Fibroblast of mammary gland (primary cell): ENCODE measurements at regions not wholly inside any gene's neighbourhood (a gene's known extent, or its start where the extent isn't known, plus 50 kb on each side); places are given as distances from the start of the nearest gene placed in this dataset.
"Not testable (repeated sequence)": the region's sequence is repeated elsewhere in the genome, so short reads cannot be mapped to it uniquely, and the experiment has no call there.

ENCODE experiments used
- DNase-seq: peaks from one replicate; pipeline ENCODE4 v3.0.0-alpha.2; 2010; ENCODE audit warnings: low read depth
- H3K4me3 ChIP-seq: 2 replicates; pipeline ENCODE4 v1.5.1; 2011; ENCODE audit warnings: low read depth, mild to moderate bottlenecking, low read length, moderate library complexity; ENCODE audit not compliant: control insufficient read depth
- TF ChIP-seq, protein P1 (sequence below): conservative IDR thresholded peaks from 2 replicates; pipeline ENCODE4 v1.5.1; 2011; ENCODE audit warnings: low read depth, low read length, inconsistent platforms; ENCODE audit not compliant: control insufficient read depth, insufficient read depth

DNA sequence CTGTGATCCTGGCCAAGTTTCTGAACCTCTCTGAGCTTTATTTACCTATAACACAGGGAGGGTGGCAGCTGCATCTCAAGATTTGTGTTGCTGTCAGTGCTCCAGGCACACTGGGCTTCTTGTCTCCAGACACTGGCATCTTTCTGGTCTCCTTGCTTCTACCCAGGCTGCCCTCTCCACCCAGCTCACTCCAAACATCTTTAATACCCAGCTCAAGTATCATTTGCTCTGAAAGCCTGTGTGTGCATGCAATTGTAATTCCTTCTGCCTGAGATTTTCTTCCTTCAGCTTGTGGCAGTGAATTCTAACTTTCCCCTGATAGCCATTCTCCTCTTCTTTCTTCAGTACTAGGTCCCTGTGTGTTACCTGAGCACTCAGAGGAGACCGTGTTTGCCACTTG is 50.7 kb upstream of the USP7 start:
- no peak for DNase-seq
- TF ChIP-seq, protein P1, sequence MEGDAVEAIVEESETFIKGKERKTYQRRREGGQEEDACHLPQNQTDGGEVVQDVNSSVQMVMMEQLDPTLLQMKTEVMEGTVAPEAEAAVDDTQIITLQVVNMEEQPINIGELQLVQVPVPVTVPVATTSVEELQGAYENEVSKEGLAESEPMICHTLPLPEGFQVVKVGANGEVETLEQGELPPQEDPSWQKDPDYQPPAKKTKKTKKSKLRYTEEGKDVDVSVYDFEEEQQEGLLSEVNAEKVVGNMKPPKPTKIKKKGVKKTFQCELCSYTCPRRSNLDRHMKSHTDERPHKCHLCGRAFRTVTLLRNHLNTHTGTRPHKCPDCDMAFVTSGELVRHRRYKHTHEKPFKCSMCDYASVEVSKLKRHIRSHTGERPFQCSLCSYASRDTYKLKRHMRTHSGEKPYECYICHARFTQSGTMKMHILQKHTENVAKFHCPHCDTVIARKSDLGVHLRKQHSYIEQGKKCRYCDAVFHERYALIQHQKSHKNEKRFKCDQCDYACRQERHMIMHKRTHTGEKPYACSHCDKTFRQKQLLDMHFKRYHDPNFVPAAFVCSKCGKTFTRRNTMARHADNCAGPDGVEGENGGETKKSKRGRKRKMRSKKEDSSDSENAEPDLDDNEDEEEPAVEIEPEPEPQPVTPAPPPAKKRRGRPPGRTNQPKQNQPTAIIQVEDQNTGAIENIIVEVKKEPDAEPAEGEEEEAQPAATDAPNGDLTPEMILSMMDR = no peak
- H3K4me3 ChIP-seq = no peak overlapping the region

DNA sequence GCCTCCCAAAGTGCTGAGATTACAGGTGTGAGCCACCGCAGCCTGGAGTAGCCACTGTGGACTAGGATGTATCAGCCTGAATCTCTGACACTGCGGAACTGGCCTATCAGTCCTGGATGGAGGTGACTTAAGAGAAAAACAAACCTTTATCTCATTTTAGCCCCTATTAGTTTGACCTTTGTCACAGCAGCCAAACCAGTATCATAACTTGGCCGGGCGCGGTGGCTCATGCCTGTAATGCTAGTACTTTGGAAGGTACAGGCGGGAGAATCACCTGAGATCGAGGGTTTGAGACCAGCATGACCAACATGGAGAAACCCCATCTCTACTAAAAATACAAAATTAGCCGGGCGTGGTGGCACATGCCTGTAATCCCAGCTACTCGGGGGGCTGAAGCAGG is 51.8 kb upstream of the USP7 start:
- TF ChIP-seq, protein P1 = no peak
- H3K4me3 ChIP-seq = no peak overlapping the region
- DNase-seq = no peak

DNA sequence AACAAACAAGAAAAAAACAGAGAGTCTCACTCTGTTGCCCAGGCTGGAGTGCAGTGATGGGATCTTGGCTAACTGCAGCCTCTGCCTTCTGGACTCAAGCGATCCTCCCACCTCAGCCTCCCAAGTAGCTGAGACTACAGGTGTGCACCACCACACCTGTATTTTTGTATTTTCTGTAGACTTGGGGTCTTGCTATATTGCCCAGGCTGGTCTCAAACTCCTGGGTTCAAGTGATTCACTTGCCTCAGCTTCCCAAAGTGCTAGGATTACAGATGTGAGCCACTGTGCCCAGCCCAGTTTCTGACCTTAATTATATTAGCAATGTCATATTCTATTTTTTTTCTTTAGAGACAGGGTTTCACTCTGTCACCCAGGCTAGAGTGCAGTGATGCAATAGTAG is 52.3 kb upstream of the USP7 start:
- not testable (repeated sequence) for DNase-seq, H3K4me3 ChIP-seq

DNA sequence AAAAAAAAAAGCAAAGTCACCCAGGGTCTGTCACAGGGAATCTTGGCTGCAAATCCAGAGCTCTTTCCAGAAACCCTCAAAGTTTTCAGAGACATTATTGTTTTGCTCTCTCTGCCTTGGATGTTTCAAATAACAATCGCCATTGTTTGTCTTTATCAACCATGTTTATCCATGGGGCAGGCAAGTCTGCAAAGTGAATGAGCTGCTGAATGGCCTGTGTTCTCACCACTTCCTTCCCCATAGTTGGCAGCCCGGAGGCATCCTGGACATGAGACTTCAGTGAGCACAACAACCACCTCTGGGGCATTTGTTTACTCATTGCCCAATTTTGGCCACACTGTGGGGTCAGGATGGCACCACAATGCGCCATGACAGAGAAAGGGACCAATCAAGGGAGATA is 53.1 kb upstream of the USP7 start:
- H3K4me3 ChIP-seq = no peak overlapping the region
- DNase-seq = no peak
- TF ChIP-seq, protein P1 = no peak

DNA sequence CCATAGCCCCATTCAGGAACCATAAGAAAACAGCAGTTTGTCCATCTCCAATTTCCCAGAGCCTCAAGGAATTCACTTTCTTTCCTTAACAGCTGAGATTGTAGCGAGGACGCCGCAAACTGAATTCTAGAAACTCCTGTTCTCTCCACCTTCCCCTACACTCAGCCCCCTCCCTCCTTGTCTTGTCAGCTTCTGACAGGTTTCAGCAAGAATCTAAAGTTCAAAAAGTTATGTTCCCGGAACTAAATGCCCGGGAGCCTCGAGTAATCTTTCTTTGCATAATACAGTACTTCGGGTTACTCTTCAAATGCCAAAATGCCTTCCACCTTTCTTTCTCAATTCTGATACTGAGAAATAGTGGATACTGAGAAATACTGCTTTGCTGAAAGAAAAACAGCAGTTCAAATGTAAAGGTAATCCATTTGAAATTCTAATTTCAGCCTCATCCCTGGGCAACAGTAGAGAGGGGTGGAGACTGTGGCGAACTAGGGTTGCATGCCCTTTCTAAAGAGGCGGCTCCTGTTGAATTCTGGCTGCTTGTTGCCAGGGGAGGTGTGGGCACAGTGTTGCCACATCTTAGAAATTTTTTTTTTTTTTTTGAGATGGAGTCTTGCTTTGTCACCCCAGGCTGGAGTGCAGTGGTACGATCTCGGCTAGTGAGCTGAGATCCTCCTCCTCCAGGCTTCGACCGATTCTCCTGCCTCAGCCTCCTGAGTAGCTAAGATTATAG is 63.5 kb upstream of the USP7 start:
- DNase-seq = no peak
- no peak overlapping the region for H3K4me3 ChIP-seq
- TF ChIP-seq, protein P1 = no peak

DNA sequence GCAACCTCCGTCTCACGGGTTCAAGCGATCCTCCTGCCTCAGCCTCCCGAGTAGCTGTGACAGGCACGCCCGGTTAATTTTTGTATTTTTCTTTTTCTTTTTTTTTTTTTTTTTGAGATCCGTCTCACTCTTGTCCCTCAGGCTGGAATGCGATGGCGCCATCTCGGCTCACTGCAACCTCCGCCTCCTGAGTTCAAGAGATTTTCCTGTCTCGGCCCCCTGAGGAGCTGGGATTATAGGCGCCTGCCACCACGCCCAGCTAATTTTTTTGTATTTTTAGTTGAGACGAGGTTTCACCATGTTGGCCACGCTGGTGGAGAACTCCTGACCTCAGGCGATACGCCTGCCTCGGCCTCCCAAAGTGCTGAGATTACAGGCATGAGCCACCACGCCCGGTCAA is 63.0 kb upstream of the HAPSTR1 start:
- H3K4me3 ChIP-seq, DNase-seq: not testable (repeated sequence)

DNA sequence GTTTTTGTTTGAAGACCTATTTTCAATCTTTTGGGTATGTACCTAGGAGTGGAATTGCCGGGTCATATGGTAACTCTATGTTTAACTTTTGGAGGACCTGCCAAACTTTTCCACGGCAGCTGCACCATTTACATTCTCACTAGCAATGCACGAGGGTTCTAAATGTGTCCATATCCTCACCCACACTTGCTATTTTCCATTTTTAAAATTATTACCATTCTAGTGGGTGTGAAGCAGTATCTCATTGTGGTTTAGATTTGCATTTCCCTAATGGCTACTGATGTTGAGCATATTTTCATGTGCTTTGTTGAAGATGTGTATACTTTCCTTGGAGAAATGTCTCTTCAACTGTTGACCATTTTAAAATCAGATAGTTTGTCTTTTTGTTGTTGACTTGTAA is 60.3 kb upstream of the HAPSTR1 start:
- H3K4me3 ChIP-seq = no peak overlapping the region
- no peak for DNase-seq
- TF ChIP-seq, protein P1 = no peak
